ENCODE measurements at regions not wholly inside any gene's neighbourhood (a gene's known extent, or its start where the extent isn't known, plus 50 kb on each side); places are given as distances from the start of the nearest gene placed in this dataset.

DNA sequence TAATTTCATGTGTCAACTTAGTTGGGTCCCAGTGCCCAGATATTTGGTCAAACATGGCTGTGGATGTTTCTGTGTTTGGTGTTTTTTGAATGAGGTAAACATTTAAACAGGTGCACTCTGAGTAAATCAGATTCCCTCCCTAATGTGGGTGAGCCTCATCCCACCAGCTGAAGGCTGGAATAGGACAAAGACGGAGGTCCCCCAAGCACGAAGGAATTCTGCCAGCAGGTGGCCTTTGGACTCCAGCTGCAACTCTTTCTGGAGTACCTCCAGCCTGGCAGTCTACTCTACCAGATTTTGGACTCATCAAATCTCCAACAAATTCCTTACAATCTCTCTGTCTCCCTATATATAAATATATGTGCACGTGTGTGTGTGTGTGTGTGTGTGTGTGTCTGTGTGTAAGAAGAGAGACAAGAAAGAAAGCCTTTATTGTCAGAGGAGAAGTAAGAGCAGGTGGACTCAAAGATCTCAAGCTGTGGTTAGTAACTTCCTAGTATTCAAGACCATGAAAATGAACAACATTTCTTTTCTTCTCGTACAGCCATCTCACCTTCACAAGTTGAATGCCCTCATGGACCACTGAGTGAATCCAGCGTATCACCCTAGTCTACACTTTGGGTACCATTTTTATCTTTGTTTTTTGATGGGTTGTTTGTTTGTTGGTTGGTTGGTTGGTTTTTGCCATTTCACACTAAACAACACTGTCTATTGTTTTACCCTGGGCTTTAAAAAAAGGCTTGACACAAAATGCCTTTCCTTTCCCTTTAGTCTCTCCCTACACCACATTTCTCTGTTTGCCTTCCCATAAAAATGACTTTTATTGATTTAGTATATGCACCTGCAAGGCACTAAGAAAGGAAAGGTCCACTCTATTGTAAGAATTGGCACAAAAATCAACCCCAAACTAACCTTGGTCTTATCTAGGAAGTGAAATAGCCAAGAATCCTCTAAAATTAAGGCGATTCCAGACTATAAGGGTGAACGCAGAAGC is 118.7 kb downstream of the TENT4A start:
- in situ Hi-C loops (cut with MboI; ENCODE audit: low pct_unique_long_range_greater_than_20kb, low sequenced_read_pairs), result no loop called here
- DNase-seq, result no peak

DNA sequence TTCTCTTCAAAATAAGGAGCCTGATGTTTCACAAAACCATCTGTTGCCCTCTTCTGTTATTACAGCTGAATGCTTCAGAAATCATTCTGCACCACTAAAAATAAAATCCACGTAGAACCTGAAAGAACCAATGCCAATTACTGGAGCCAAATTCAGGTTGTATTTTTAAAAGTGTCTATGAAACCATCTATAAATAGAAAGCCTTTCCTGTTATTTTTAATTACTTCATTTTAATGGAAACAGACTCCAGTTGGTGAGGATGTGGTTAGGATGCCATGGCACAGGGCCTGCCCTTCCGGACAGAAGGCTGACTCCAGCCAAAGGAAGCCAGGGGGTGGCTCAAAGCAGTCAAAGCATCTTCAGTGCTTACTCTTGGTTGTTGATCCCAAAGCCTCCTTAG is 119.8 kb downstream of the TENT4A start:
- in situ Hi-C loops (cut with MboI; ENCODE audit: low pct_unique_long_range_greater_than_20kb, low sequenced_read_pairs), result no loop called here
- no peak for DNase-seq

DNA sequence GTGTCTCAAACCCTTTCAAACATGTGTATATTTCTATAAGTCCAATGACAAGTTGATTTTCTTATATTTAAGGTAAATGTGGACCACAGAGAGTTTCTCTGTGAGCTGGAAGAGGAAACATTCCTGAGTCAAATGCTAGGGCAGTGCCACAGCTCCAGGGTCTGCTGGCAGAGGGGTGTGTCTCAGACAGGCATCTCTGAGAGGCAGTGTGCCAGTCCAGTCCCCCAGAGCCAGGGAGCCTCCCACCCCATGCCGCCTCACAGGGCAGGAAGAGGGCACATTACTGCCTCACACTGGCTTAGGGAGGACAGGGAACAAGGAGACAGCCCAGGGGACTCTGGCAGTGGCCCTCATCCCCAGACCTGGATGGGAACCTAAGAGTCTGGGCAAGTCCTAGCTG is 120.2 kb downstream of the TENT4A start:
- in situ Hi-C loops (cut with MboI; ENCODE audit: low pct_unique_long_range_greater_than_20kb, low sequenced_read_pairs), result no loop called here
- DNase-seq, result no peak

DNA sequence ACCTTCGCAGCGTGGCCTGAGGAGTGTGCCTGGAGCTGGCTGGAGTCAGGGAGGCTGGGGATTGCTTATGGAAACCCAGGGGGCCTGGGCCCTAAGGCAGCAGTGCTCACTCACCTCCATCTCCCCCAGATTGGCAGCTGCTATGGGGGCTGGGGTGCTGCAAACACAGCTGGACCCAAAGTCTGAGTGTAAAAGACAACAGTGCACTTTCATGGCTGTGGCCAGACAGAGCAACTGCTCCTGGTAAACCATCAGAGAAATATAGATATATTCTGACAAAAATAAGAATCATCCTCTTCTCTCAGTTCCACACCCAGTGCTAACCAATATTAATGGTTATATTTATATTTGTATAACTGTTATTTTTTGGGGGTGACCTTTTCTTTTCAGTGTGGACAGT is 123.9 kb downstream of the TENT4A start:
- DNase-seq, result no peak
- in situ Hi-C loops (cut with MboI; ENCODE audit: low pct_unique_long_range_greater_than_20kb, low sequenced_read_pairs), result no loop called here

DNA sequence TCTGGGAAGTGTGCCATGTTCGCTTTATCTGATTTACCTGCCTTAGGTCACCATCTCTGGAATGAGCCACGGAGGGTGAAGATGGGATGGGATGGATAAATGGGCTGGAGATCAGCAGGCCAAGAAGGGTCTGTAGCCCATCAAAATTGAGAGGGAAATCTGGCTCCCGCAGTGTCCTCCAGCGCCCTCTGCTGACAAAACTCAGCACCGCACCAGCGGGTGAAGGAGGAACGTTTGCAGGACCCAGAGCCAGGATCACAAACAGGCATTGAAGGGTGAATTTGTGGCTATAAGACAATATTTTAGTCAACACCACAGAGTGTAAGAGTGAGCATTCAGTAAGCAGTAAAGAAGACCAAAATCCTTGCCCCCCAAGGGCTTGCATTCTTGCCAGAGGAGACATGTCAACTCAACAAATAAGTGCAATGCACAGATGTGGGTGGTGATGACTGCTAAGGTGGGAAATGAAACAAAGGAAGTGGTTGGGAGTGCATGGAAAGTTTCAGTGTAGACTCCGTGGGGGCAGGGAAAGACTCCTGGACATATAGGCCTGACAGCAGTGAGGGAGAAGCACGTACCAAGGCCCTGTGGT is 124.4 kb downstream of the TENT4A start:
- in situ Hi-C loops (cut with MboI; ENCODE audit: low pct_unique_long_range_greater_than_20kb, low sequenced_read_pairs), result no loop called here
- peak; percentile 51 for DNase-seq

DNA sequence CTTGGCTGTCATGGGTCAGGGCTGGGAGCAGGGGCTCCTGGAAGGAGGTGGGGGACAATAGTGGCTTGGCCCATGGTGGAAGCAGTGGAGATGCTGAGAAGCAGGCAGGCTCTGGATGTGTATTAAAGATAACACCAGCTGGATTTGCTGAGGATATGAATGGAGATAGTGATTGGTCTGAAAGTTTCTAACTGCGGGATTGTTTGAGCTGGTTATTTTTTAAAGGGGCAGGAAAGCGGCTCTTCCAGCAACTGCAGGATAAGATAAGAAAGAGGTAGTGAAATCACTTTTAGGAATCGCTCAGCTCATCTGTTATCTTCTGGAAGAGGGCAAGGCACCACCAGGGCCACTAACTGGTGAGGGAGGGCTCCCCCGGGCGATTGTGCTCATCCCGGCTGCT is 125.5 kb downstream of the TENT4A start:
- in situ Hi-C loops (cut with MboI; ENCODE audit: low pct_unique_long_range_greater_than_20kb, low sequenced_read_pairs), result no loop called here
- no peak for DNase-seq

DNA sequence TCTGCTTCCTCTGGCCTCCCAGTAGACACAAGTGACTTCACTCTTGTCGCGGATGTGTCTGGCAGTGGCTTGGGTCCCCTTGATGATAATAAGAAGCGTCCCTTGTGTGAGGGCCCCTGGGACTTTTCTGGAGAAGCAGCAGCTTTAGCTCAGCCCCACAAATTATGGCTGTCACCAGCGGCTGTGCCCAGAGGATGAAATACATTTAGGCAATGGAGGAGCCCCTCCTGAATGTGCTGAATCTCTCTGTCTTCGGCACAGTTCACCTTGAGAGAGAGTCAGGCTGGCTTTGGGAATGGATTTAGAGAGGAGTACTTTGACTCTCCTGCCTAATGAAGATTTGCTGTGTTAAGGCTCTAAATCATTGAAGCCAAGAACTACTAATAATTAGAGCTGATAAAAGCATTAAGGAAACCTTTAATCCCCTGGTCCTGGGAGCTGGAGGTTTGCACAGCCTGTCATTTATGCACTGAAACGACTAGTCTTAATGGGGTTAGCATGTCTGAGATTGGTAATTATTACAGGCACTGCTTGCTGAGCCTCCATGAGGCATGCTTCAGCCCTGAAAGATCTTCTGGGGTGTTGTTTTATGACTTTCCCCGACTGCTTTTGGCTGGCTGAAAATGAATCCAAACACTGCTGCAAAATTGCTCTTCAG is 127.0 kb downstream of the TENT4A start:
- no peak for DNase-seq
- in situ Hi-C loops (cut with MboI; ENCODE audit: low pct_unique_long_range_greater_than_20kb, low sequenced_read_pairs), result no loop called here

DNA sequence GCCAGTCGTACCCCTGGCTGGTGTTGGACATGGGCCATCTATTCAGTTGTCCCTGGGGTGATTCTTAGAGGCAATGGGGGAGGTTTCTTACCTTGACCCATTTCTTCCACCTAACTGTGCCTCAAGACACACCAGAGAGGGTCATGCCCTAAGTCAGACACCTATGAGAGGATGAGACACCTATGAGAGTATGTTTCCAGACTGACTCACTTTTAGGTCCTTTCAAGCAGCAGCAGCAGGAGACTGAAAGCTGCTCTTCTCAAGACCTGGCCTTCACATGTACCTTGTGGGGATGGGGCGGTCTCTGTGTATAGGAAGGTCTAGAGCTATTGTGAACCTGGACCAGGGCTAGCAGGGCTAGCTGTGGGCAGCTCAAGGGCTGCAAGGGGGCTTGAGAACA is 130.1 kb downstream of the TENT4A start:
- in situ Hi-C loops (cut with MboI; ENCODE audit: low pct_unique_long_range_greater_than_20kb, low sequenced_read_pairs), result no loop called here
- no peak for DNase-seq

DNA sequence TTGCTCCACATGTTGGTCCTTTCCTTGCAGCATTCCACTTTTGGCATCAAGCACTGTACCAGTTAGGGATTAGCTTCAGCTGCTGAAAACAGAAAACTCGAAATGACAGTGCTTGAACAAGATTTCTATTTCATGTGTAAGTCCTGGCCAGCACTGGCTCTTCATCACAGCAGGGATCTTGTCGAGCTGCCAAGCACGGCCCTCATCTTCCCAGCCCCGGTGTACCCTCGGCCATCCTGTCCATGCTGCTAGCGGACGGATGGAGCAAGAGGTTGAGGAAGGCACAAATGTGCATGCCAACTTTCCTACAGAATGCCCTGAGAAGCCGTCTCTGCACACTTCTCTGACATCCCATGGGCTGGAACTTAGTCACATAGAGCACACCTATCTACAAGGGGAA is 130.6 kb downstream of the TENT4A start:
- no peak for DNase-seq

DNA sequence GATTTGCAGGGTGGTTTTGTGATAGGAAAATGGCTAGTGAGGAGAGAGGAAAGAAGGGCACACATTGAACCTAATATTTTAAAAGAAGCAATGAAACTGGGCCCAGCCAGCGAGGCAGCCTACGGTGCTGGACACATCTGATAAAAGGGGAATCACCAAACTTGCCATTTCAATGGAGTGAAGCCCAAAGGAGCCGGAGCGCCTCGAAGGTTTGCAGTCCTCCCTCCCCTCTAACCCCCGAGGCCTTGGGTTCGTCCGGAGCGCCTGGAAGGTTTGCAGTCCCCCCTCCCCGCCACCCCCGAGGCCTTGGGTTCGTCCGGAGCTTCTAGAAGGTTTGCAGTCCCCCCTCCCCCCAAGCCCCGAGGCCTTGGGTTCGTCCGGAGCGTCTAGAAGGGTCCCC is 132.6 kb downstream of the TENT4A start:
- no peak for DNase-seq
- in situ Hi-C loops (cut with MboI; ENCODE audit: low pct_unique_long_range_greater_than_20kb, low sequenced_read_pairs), result no loop called here

More for the DNA sequence above, 130.6 kb downstream of the TENT4A start:
- in situ Hi-C loops (cut with MboI; ENCODE audit: low pct_unique_long_range_greater_than_20kb, low sequenced_read_pairs), result no loop called here

DNA sequence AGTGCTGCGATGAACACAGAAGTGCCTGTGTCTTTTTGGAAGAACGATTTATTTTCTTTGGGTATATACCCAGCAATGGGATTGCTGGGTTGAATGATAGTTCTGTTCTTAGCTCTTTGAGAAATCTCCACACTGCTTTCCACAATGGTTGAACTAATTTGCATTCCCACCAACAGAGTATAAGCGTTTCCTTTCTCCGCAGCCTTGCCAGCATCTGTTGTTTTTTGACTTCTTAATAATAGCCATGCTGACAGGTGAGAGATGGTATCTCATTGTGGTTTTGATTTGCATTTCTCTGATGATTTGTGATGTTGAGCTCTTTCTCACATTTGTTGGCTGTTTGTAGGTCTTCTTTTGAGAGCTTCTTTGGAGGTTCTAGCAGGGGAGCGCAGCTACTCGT is 134.6 kb downstream of the TENT4A start:
- in situ Hi-C loops (cut with MboI; ENCODE audit: low pct_unique_long_range_greater_than_20kb, low sequenced_read_pairs), result no loop called here
- no peak for DNase-seq

DNA sequence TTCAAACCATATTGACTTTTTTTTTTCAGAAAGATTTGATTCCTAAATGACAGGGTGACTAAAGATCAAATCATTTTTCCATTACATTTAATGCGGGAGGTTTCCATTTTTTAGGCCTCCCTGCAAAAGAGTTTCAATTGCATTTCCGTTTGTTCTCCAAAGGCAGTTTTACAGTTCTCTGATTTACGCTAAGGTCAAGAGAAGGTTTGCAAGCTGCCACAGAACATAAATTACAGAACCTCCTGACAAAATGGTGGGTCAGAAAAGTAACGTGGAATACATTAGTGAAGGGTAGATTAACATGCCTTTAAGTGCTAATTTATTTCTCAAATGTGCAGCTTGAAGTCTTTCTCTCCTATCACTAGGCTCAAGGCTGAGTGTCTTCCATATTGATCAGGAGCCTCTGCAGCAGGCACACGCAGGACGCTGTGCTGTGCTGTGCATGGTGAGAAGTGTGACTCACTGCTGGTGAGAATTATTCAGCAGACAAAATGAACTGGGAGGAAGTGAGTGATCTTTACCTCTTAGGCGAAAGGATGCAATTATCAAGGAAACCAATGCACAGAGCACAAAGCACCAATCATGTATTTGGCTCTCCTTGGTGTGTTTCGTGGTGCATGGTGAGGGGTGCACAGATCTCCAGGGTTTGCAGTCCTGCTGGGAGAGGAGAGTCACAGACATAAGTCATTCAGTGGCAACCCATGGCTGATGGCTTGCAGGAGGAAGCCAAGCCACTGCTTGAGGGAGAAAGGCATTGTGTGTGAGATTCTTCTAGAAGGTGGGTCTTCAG is 136.3 kb downstream of the TENT4A start:
- no peak for DNase-seq
- in situ Hi-C loops (cut with MboI; ENCODE audit: low pct_unique_long_range_greater_than_20kb, low sequenced_read_pairs), result no loop called here

DNA sequence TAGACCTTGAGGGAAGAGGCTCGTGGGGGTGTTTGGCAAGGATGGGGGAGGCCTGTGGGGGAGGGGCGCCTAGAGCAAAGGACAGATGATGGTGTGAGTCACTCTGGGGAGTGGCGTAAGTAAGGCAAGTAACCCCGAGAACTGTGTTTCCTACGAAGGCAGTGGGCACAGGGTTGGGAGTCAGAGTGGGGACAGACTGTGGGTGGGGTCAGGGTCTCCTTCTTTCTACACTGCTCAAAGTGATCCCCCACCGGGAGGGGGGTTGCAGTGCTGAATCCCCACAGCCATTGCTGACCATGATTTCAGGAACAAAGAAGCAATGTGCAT is 136.8 kb downstream of the TENT4A start:
- no peak for DNase-seq
- in situ Hi-C loops (cut with MboI; ENCODE audit: low pct_unique_long_range_greater_than_20kb, low sequenced_read_pairs), result no loop called here

DNA sequence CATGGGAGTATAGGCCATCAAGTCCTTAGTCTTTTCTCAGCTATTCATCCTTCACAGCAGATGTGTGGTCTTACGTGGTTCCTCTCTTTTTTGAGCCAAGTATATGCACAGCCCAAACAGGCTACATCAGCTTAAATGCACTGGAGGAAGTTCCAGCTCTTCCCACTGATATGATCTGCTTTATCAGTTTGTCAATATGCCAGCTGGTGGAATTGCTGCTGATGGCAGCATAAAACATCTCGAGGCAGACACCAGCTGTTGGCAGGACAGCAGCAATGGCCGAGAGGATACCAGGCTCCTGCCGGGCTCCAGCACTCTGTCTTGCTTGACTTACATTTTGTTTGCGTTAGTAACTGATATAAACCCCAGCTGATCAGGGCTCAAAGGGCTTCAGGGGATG is 143.4 kb downstream of the TENT4A start:
- DNase-seq, result no peak
- in situ Hi-C loops (cut with MboI; ENCODE audit: low pct_unique_long_range_greater_than_20kb, low sequenced_read_pairs), result no loop called here

DNA sequence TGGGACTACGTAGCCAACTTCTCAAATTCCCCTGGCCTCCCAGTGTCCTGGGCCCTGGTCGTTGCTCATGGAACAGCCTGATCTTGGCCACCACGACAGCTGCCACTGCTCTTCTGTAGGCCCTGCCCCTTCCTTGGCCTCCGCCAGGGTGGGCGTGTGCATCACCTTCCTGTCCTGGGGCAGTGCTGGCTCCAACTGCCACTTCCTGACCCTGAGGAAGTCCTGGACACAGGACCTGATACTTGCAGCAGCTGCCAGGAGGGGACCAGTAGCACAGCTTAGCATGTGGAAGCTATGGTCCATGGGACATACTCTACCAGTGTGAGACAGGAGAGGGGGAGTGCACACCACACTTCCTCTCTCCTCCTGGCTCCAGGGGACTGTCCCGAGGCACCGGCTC is 145.2 kb downstream of the TENT4A start:
- no peak for DNase-seq
- in situ Hi-C loops (cut with MboI; ENCODE audit: low pct_unique_long_range_greater_than_20kb, low sequenced_read_pairs), result no loop called here

DNA sequence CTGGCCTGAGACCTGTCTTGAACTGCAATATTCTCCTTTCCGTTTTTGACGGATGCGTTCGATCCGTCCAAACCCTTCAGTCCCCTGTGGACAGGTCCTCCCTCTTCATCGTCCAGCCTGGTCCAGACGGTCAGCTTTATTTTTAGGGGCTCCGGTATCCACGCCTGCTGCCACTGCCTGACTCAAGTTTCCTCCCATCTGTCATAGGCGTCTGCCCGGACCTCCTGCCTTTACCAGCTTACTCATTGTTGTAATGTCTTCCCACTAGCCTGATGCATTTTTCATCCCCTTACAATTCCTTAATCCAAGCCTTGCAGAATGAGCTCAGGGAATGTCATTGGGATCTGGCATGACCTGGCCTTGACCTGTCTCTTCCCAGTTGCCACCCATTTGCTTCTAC is 145.8 kb downstream of the TENT4A start:
- in situ Hi-C loops (cut with MboI; ENCODE audit: low pct_unique_long_range_greater_than_20kb, low sequenced_read_pairs), result no loop called here
- no peak for DNase-seq

DNA sequence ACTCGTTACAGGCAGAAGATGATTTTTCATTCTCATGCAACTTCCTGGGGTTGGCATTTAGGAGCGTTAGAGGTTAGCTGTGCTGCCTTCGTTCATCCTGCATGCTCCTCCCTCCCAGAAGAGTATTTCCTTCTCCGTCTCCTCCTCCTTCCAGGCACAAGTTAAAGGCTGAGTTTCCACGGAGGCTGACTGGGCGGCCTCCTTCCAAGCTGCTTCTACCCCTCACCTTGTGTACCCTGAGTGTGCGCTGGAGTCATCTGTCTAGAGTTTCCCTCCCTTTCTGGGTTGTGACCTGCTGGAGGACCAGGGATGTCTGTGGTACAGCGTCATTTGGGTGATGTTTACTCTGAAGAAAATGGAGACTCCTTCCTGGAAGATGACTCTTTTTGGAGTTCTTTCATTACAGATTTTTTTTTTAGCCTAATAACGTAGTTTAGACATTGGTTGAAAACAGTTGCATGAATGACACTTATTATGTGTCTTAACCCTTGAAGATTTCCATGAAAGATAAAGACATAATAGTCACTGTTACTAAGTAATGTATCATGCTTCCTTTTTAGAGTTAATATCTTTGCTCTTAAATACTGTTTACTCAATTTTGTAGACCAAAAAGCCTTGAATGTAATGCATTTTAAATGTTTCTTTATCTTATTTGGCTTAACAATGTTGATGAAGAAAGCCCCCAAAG is 146.9 kb downstream of the TENT4A start:
- in situ Hi-C loops (cut with MboI; ENCODE audit: low pct_unique_long_range_greater_than_20kb, low sequenced_read_pairs), result no loop called here
- DNase-seq, result no peak

DNA sequence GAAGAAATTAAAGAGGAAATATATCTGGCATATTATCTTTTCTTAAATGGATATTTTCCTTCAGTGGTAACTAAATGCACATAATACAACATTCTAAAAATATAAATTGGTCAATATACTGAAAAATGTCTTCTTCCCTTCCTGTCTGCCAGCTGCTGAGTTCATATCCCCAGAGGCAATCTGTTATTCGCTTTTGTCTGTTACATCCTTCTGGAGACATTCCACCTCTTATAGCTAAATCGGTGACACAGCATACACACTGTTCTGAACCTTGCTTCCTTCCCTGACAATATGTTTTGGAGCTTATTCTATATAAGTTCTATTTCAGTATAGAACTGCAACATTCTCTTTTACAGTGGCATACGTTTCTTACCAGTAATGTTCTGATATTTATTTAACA is 147.8 kb downstream of the TENT4A start:
- DNase-seq, result no peak
- in situ Hi-C loops (cut with MboI; ENCODE audit: low pct_unique_long_range_greater_than_20kb, low sequenced_read_pairs), result no loop called here

DNA sequence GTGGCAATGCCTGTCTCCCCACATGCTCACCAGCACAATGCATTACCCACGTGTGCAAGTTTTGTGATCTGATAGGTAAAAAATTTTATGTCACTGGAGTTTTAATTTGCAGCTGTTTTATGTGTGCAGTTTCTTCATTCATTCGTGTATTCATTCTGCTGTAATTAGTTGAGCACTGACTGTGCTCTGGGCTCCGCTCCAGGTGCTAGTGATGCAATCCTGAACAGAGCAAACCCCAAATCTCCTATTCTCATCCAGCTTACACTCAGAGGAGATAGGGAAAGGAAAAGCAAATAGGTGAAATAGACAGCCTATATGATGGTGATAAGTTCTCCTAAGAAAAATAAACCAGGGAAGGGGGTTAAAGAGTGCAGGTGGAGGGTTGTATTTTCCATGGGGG is 148.4 kb downstream of the TENT4A start:
- in situ Hi-C loops (cut with MboI; ENCODE audit: low pct_unique_long_range_greater_than_20kb, low sequenced_read_pairs), result no loop called here

More for the DNA sequence above, 148.4 kb downstream of the TENT4A start:
- no peak for DNase-seq

Data from KBM-7 (cell line).